ENCODE measurements at regions not wholly inside any gene's neighbourhood (a gene's known extent, or its start where the extent isn't known, plus 50 kb on each side); places are given as distances from the start of the nearest gene placed in this dataset.

DNA sequence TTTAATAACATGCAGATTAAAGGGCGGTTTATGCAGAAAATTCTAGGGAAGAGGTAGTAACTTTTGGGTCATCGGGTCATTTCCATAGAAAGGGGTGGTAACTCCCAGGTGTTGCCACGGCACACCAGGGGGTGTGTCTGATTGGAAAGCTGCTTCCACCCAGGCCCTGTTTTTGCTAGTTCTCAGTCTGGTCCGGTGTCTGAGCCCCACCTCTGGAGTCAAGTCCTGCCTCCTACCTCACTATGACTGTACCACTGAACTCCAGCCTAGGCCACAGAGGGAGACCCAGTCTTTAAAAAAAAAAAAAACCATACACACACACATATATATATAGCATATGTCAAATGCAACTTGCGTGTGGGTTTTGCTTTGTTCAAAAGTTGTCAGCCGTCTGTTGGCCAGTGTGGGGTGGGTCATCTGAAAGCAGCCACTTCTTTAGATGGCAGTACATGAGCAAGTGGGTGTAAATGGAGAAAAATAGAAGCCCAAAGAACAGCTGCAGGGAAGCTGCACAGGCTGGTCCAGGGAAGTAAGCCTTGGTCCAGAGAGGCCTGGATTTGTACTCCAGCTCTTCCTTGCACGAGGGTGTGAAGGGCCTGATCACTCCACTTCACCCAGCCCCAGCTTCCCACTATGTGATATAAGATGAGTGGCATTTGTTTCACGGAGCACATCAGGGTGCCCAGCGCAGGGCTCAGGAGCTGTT lies 110.7 kb upstream of the SPRY4 start:
- TF ChIP-seq, protein P1, sequence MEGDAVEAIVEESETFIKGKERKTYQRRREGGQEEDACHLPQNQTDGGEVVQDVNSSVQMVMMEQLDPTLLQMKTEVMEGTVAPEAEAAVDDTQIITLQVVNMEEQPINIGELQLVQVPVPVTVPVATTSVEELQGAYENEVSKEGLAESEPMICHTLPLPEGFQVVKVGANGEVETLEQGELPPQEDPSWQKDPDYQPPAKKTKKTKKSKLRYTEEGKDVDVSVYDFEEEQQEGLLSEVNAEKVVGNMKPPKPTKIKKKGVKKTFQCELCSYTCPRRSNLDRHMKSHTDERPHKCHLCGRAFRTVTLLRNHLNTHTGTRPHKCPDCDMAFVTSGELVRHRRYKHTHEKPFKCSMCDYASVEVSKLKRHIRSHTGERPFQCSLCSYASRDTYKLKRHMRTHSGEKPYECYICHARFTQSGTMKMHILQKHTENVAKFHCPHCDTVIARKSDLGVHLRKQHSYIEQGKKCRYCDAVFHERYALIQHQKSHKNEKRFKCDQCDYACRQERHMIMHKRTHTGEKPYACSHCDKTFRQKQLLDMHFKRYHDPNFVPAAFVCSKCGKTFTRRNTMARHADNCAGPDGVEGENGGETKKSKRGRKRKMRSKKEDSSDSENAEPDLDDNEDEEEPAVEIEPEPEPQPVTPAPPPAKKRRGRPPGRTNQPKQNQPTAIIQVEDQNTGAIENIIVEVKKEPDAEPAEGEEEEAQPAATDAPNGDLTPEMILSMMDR (conservative IDR thresholded peaks at IDR 0.05; ENCODE audit: control insufficient read depth, insufficient read depth, low read depth, low read length) = no peak
- DNase-seq (ENCODE audit: low read depth) = no peak
- no peak overlapping the region for H3K4me3 ChIP-seq (ENCODE audit: control insufficient read depth, low read depth, low read length)

DNA sequence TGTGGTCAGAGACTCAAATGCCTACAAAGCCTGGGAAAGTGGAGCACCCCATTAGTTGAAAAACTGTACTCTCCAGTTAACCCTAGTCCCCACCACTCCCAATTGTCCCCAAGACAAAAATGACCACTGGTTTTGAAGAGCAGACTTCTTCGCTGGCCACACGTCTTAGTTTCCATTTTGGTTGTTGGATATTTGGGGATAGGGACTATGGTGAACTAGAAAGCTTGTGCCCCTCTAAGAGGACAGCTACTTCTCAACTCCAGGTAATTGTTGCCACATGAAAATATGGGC lies 109.4 kb upstream of the SPRY4 start:
- no peak overlapping the region for H3K4me3 ChIP-seq (ENCODE audit: control insufficient read depth, low read depth, low read length)
- DNase-seq (ENCODE audit: low read depth) = no peak
- TF ChIP-seq, protein P1 (conservative IDR thresholded peaks at IDR 0.05; ENCODE audit: control insufficient read depth, insufficient read depth, low read depth, low read length) = no peak

DNA sequence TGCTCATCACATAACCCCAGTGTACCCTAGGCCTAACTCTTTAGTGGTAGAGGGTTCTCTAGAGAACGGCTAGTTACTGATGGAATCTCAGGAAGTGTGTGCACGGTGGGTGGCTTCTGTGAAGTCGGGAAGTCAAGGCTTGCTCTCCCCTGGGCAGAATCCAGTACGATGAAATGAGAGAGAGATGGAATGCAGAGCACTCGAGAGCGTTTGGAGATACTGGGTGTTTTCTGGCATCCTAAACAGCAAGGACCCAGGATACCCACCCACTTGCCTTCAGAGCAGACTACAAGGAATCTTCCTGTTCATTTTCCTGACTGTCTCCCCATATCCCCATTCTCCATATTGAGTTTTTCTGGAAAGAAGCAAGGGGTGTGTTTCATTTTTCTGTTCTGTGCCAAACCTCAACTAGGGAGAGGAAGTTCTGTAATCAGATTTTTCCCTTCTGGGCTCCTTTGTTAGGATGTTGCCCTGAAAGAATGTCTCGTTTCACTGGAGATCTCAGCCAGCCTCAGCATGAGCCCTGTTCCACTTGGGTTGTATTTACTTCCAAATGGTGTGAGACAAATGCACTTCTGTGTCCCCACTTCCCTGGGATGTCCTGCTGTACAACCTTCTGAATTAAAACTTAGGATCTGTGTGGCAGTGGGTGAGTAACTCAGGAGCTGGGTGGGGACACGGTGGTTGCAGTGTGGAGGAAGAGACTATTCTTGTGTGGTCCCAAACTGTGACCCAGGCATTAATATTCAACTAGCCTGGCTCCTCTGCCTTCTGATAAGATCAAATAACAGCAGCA lies 108.9 kb upstream of the SPRY4 start:
- peak; percentile 31 for DNase-seq (ENCODE audit: low read depth)
- H3K4me3 ChIP-seq (ENCODE audit: control insufficient read depth, low read depth, low read length) = no peak overlapping the region
- TF ChIP-seq, protein P1 (conservative IDR thresholded peaks at IDR 0.05; ENCODE audit: control insufficient read depth, insufficient read depth, low read depth, low read length) = no peak

DNA sequence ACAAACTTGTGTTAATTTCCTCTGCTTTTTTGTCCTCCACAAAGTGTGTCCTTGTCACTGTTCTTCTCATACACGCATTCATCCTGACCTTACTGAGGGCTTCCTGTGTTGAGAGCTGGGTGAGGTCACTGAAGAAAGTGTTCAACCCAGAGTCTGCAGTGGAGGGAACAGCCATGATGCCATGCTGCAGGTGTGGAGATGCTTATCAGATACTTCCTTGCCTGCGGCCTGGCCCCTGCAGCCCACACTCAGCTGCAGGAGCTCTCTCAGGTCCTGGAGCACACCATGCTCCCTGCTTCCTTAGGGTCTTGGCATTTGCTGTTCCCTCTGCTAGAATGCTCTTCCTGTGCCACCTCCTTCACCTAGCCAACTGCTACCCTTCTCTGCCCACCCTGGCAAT lies 108.1 kb upstream of the SPRY4 start:
- no peak overlapping the region for H3K4me3 ChIP-seq (ENCODE audit: control insufficient read depth, low read depth, low read length)
- DNase-seq (ENCODE audit: low read depth) = no peak

DNA sequence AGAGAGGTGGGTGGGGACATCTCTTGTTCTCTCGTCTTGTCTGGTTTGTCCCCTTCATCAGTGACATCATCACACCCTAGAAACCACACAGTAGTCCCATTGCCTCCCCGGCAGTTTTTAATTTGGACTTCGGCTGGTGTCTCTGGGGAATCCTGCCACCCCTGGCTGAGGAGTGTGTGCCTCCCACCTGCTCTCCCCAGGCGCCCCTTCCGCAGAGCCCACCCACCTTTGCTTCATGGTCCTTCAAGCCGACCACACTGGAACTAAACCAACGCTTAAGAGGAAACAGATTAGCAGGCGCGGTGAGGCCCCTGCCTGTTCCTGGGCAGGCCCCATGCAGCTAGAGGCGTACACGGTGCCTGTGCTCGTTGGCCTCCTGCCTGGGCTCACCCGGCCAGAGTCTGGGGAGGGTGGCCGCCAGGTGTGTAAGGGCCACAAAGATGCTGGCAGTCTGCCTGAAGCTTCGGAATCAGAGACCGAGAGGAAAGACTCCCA lies 107.6 kb upstream of the SPRY4 start:
- no peak overlapping the region for H3K4me3 ChIP-seq (ENCODE audit: control insufficient read depth, low read depth, low read length)
- TF ChIP-seq, protein P1 (conservative IDR thresholded peaks at IDR 0.05; ENCODE audit: control insufficient read depth, insufficient read depth, low read depth, low read length) = no peak
- DNase-seq (ENCODE audit: low read depth) = no peak

More for the DNA sequence above, 108.1 kb upstream of the SPRY4 start:
- TF ChIP-seq, protein P1 (conservative IDR thresholded peaks at IDR 0.05; ENCODE audit: control insufficient read depth, insufficient read depth, low read depth, low read length) = no peak

DNA sequence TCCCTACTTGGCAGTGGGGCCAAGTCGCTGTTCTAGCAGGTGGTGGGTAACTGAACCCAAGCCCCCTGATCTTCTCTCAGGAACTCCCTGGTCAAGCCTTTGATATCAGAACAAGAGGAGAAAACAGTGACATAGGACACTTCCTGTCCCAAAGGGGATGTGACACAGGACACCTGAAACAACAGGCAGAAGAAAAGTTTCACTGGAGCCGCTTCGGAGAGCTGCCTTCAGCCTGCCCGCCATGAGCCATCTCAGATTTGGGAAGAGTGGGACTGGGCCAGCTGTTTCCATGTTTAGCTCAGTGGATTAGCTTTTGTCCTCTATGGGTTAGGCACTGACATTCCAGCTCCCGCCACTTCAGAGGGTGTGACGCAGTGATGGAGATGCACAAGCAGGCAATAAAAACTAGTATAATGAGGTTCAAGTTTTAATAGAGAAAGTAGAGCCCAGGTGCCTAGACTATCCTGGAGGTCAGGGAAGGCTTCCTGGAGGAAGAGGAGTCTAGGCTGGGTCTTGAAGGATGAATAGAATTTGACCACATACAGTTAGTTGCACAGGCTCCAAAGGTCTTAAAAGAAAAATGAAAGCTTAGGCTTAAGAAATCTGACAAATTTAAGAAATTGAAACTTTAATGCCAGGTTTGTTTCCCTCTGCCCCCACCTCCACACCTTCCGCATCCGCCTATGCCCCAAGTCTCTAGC lies 104.1 kb upstream of the SPRY4 start:
- DNase-seq (ENCODE audit: low read depth) = no peak
- TF ChIP-seq, protein P1 (conservative IDR thresholded peaks at IDR 0.05; ENCODE audit: control insufficient read depth, insufficient read depth, low read depth, low read length) = no peak
- H3K4me3 ChIP-seq (ENCODE audit: control insufficient read depth, low read depth, low read length) = no peak overlapping the region
